Jurkat, Clone E6-1 (cell line): ENCODE measurements at regions not wholly inside any gene's neighbourhood (a gene's known extent, or its start where the extent isn't known, plus 50 kb on each side); places are given as distances from the start of the nearest gene placed in this dataset.
A peak's percentile ranks its signal among the peaks of the same experiment; 100 is the strongest.
"Not testable (repeated sequence)": the region's sequence is repeated elsewhere in the genome, so short reads cannot be mapped to it uniquely, and the experiment has no call there.

Source experiments
- DNase-seq: peaks from one replicate; pipeline ENCODE4 v3.0.0-alpha.2; 2011; ENCODE audit warnings: low read depth, low spot score
- H3K4me3 ChIP-seq: 2 replicates; pipeline ENCODE4 v1.5.1; 2011; ENCODE audit warnings: mild to moderate bottlenecking, low read length, control low read depth, moderate library complexity

- no peak overlapping the region for H3K4me3 ChIP-seq
- no peak for DNase-seq
These were observed 168.7 kb downstream of the RPS24 start for GRCh38 chr10:78202386-78202785.

GRCh38 chr10:78203915-78204818 is 170.5 kb downstream of the RPS24 start:
- DNase-seq, result no peak
- no peak overlapping the region for H3K4me3 ChIP-seq

- DNase-seq, result peak; percentile 32
- H3K4me3 ChIP-seq, result no peak overlapping the region
These were observed 171.9 kb downstream of the RPS24 start for GRCh38 chr10:78205457-78206016.

- H3K4me3 ChIP-seq, result no peak overlapping the region
- DNase-seq, result no peak
These were observed 173.6 kb downstream of the RPS24 start for GRCh38 chr10:78207216-78207615.

- H3K4me3 ChIP-seq, result no peak overlapping the region
- no peak for DNase-seq
These were observed 174.1 kb downstream of the RPS24 start for GRCh38 chr10:78207776-78208175.

- no peak overlapping the region for H3K4me3 ChIP-seq
- DNase-seq, result no peak
These were observed 176.3 kb downstream of the RPS24 start for GRCh38 chr10:78209970-78210369.

- H3K4me3 ChIP-seq, result no peak overlapping the region
- DNase-seq, result no peak
These were observed 176.9 kb downstream of the RPS24 start for GRCh38 chr10:78210548-78210947.

GRCh38 chr10:78210976-78211375 is 177.3 kb downstream of the RPS24 start:
- no peak for DNase-seq
- H3K4me3 ChIP-seq, result no peak overlapping the region

GRCh38 chr10:78211561-78212051 is 177.9 kb downstream of the RPS24 start:
- DNase-seq, result no peak
- no peak overlapping the region for H3K4me3 ChIP-seq

- no peak overlapping the region for H3K4me3 ChIP-seq
- no peak for DNase-seq
These were observed 178.6 kb downstream of the RPS24 start for GRCh38 chr10:78212060-78212785.

- DNase-seq, result no peak
- H3K4me3 ChIP-seq, result no peak overlapping the region
These were observed 179.1 kb downstream of the RPS24 start for GRCh38 chr10:78212786-78213175.

- no peak overlapping the region for H3K4me3 ChIP-seq
- DNase-seq, result no peak
These were observed 181.3 kb downstream of the RPS24 start for GRCh38 chr10:78214955-78215354.

- DNase-seq, result no peak
- no peak overlapping the region for H3K4me3 ChIP-seq
These were observed 182.0 kb downstream of the RPS24 start for GRCh38 chr10:78215645-78216044.

- no peak overlapping the region for H3K4me3 ChIP-seq
- no peak for DNase-seq
These were observed 183.7 kb downstream of the RPS24 start for GRCh38 chr10:78217336-78217735.

GRCh38 chr10:78218798-78219490 is 185.3 kb downstream of the RPS24 start:
- no peak for DNase-seq
- H3K4me3 ChIP-seq, result no peak overlapping the region

GRCh38 chr10:78219568-78219967 is 185.9 kb downstream of the RPS24 start:
- DNase-seq, H3K4me3 ChIP-seq: not testable (repeated sequence)

- no peak for DNase-seq
- no peak overlapping the region for H3K4me3 ChIP-seq
These were observed 187.1 kb downstream of the RPS24 start for GRCh38 chr10:78220781-78221180.

GRCh38 chr10:78222096-78222790 is 188.6 kb downstream of the RPS24 start:
- no peak for DNase-seq
- no peak overlapping the region for H3K4me3 ChIP-seq

GRCh38 chr10:78223088-78223487 is 189.4 kb downstream of the RPS24 start:
- no peak for DNase-seq
- H3K4me3 ChIP-seq, result no peak overlapping the region
